Retinal pigment epithelial cell (primary cell): ENCODE measurements at regions not wholly inside any gene's neighbourhood (a gene's known extent, or its start where the extent isn't known, plus 50 kb on each side); places are given as distances from the start of the nearest gene placed in this dataset.

Experiments used
- DNase-seq: peaks from one replicate; pipeline ENCODE4 v3.0.0-alpha.2; 2010; ENCODE audit warnings: low read depth
- H3K4me3 ChIP-seq: 2 replicates; pipeline ENCODE4 v1.5.1; 2011; ENCODE audit warnings: mild to moderate bottlenecking, low read length, control low read depth, moderate library complexity
- CTCF ChIP-seq: conservative IDR thresholded peaks from 2 replicates; pipeline ENCODE4 v1.5.1; 2011; ENCODE audit warnings: low read depth, low read length, control low read depth, inconsistent platforms

- TF ChIP-seq CTCF = no peak
- no peak for DNase-seq
Observed at GRCh38 chr9:2958219-2958618, 114.3 kb upstream of the PUM3 start.

GRCh38 chr9:2957656-2958200 is 113.8 kb upstream of the PUM3 start:
- DNase-seq = no peak
- TF ChIP-seq CTCF = no peak

More at GRCh38 chr9:2958219-2958618, 114.3 kb upstream of the PUM3 start:
- H3K4me3 ChIP-seq = no peak overlapping the region

GRCh38 chr9:2955575-2955974 is 111.7 kb upstream of the PUM3 start:
- no peak overlapping the region for H3K4me3 ChIP-seq
- no peak for TF ChIP-seq CTCF
- DNase-seq = no peak

More at GRCh38 chr9:2957656-2958200, 113.8 kb upstream of the PUM3 start:
- no peak overlapping the region for H3K4me3 ChIP-seq

GRCh38 chr9:2939368-2939767 is 95.5 kb upstream of the PUM3 start:
- no peak for DNase-seq
- no peak overlapping the region for H3K4me3 ChIP-seq
- no peak for TF ChIP-seq CTCF

- H3K4me3 ChIP-seq = no peak overlapping the region
Observed at GRCh38 chr9:2936221-2936620, 92.3 kb upstream of the PUM3 start.

GRCh38 chr9:2934883-2935282 is 91.0 kb upstream of the PUM3 start:
- TF ChIP-seq CTCF = no peak

More at GRCh38 chr9:2936221-2936620, 92.3 kb upstream of the PUM3 start:
- TF ChIP-seq CTCF = no peak
- DNase-seq = no peak

GRCh38 chr9:2934241-2934650 is 90.4 kb upstream of the PUM3 start:
- DNase-seq = no peak
- no peak for TF ChIP-seq CTCF
- H3K4me3 ChIP-seq = no peak overlapping the region

More at GRCh38 chr9:2934883-2935282, 91.0 kb upstream of the PUM3 start:
- DNase-seq = no peak
- no peak overlapping the region for H3K4me3 ChIP-seq
